ENCODE measurements at regions not wholly inside any gene's neighbourhood (a gene's known extent, or its start where the extent isn't known, plus 50 kb on each side); places are given as distances from the start of the nearest gene placed in this dataset.

DNA sequence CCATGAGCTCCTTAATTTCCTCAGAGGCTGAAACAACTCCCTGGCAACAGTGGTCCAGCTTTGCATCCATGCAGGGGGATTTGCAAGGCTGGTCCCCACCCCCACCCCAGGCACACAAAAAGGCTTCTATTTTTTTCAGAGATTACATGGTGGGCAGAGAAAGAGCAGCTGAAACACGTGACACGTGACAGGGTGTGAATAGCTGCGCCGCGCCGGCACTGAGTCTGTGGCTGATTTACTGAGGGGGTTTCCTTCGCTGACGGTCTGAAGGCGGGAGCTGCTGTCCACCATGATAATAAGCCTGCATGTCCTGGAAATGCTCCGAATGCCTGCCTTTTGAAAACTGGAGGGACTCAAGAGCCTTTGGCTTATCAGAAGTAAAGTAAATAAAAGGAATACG is 50.7 kb upstream of the APCDD1 start:
- TF ChIP-seq, protein P1, sequence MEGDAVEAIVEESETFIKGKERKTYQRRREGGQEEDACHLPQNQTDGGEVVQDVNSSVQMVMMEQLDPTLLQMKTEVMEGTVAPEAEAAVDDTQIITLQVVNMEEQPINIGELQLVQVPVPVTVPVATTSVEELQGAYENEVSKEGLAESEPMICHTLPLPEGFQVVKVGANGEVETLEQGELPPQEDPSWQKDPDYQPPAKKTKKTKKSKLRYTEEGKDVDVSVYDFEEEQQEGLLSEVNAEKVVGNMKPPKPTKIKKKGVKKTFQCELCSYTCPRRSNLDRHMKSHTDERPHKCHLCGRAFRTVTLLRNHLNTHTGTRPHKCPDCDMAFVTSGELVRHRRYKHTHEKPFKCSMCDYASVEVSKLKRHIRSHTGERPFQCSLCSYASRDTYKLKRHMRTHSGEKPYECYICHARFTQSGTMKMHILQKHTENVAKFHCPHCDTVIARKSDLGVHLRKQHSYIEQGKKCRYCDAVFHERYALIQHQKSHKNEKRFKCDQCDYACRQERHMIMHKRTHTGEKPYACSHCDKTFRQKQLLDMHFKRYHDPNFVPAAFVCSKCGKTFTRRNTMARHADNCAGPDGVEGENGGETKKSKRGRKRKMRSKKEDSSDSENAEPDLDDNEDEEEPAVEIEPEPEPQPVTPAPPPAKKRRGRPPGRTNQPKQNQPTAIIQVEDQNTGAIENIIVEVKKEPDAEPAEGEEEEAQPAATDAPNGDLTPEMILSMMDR (IDR thresholded peaks at IDR 0.05; ENCODE audit: poor library complexity) = no peak
- TF ChIP-seq EZH2 (IDR thresholded peaks at IDR 0.05; ENCODE audit: borderline replicate concordance) (no peak), EZH2phosphoT487 (IDR thresholded peaks at IDR 0.05; ENCODE audit: low read depth, severe bottlenecking, unreplicated experiment) (no peak)

All from hepatocyte (in vitro differentiated cells).